ENCODE measurements at regions not wholly inside any gene's neighbourhood (a gene's known extent, or its start where the extent isn't known, plus 50 kb on each side); places are given as distances from the start of the nearest gene placed in this dataset.
A peak's percentile ranks its signal among the peaks of the same experiment; 100 is the strongest.

GRCh38 chr13:50241479-50241878 lies 226.2 kb downstream of the KCNRG start:
- FAIRE-seq: no peak
- TF ChIP-seq EZH2 (IDR thresholded peaks at IDR 0.05; ENCODE audit: insufficient read depth, low read length) (no peak), CTCF (IDR thresholded peaks at IDR 0.05; ENCODE audit: insufficient read depth, low read depth, low read length) (no peak)
- no peak overlapping the region for H3K27ac ChIP-seq (ENCODE audit: low read depth, low read length)

DNA sequence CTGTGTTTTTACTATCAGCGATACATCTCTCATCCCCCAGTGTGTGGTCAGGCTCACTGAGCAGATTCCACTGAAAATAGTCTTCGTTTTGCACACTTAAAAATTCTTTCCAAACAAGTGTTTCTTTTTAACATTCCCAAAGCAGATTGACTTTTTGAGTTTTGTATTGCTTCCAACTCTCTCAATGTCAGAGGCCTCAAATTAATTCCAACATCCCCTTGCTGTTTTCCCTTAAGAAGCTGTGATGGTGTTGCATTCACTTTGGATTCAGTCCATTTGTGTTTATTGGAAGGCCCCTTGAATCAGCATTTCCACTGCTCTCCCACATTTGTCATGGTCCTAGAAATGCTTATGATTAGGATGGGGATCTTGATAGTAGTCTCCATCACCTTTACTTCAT lies 228.7 kb downstream of the KCNRG start:
- Histone ChIP-seq H3K36me3 (ENCODE audit: insufficient read depth, low read length) (no peaks in the 10 kb centered on the region), H2AFZ (ENCODE audit: low read depth, low read length) (no peak overlapping the region), H3K9ac (ENCODE audit: low read length) (no peak overlapping the region), H4K20me1 (ENCODE audit: insufficient read depth, low read length) (no peaks in the 10 kb centered on the region), H3K27me3 (ENCODE audit: insufficient read depth, low read length) (peaks cover 11% of the 10 kb centered on the region), H3K79me2 (ENCODE audit: insufficient read depth, low read length) (no peaks in the 10 kb centered on the region), H3K4me1 (ENCODE audit: insufficient read depth, low read length) (peaks cover 14% of the 10 kb centered on the region), H3K4me2 (ENCODE audit: low read length) (no peak overlapping the region), H3K9me3 (ENCODE audit: insufficient read depth, low read depth, low read length) (no peaks in the 10 kb centered on the region), H3K4me3 (ENCODE audit: insufficient read depth, low read depth, low read length) (no peak overlapping the region), H3K27ac (ENCODE audit: low read depth, low read length) (no peak overlapping the region)
- H3K36me3 Mint-ChIP-seq (ENCODE audit: low read depth, unreplicated experiment): no peaks in the 10 kb centered on the region
- no peak overlapping the region for H3K4me3 Mint-ChIP-seq (ENCODE audit: unreplicated experiment)
- peaks cover 32% of the 10 kb centered on the region for H3K4me1 Mint-ChIP-seq (ENCODE audit: low read depth, unreplicated experiment)
- no peaks in the 10 kb centered on the region for H3K27me3 Mint-ChIP-seq (ENCODE audit: low read depth, unreplicated experiment)
- no peak for FAIRE-seq
- no peak for DNase-seq (ENCODE audit: low read depth)
- no peak for TF ChIP-seq EZH2 (IDR thresholded peaks at IDR 0.05; ENCODE audit: insufficient read depth, low read length)
- TF ChIP-seq CTCF (IDR thresholded peaks at IDR 0.05; ENCODE audit: insufficient read depth, low read depth, low read length): no peak
- H3K9me3 Mint-ChIP-seq (ENCODE audit: unreplicated experiment): no peaks in the 10 kb centered on the region
- no peak overlapping the region for H3K27ac Mint-ChIP-seq (ENCODE audit: unreplicated experiment)

More at GRCh38 chr13:50241479-50241878, 226.2 kb downstream of the KCNRG start:
- Histone ChIP-seq H3K4me1 (ENCODE audit: insufficient read depth, low read length) (peaks cover 14% of the 10 kb centered on the region), H3K4me3 (ENCODE audit: insufficient read depth, low read depth, low read length) (no peak overlapping the region), H2AFZ (ENCODE audit: low read depth, low read length) (no peak overlapping the region), H3K9me3 (ENCODE audit: insufficient read depth, low read depth, low read length) (no peaks in the 10 kb centered on the region), H3K4me2 (ENCODE audit: low read length) (no peak overlapping the region), H3K9ac (ENCODE audit: low read length) (no peak overlapping the region), H3K79me2 (ENCODE audit: insufficient read depth, low read length) (no peaks in the 10 kb centered on the region), H4K20me1 (ENCODE audit: insufficient read depth, low read length) (no peaks in the 10 kb centered on the region), H3K27me3 (ENCODE audit: insufficient read depth, low read length) (peaks cover 5% of the 10 kb centered on the region), H3K36me3 (ENCODE audit: insufficient read depth, low read length) (no peaks in the 10 kb centered on the region)
- DNase-seq (ENCODE audit: low read depth): no peak
- no peak overlapping the region for H3K4me3 Mint-ChIP-seq (ENCODE audit: unreplicated experiment)
- peaks cover 37% of the 10 kb centered on the region for H3K4me1 Mint-ChIP-seq (ENCODE audit: low read depth, unreplicated experiment)
- H3K9me3 Mint-ChIP-seq (ENCODE audit: unreplicated experiment): no peaks in the 10 kb centered on the region
- H3K36me3 Mint-ChIP-seq (ENCODE audit: low read depth, unreplicated experiment): no peaks in the 10 kb centered on the region
- no peak overlapping the region for H3K27ac Mint-ChIP-seq (ENCODE audit: unreplicated experiment)
- H3K27me3 Mint-ChIP-seq (ENCODE audit: low read depth, unreplicated experiment): no peaks in the 10 kb centered on the region

DNA sequence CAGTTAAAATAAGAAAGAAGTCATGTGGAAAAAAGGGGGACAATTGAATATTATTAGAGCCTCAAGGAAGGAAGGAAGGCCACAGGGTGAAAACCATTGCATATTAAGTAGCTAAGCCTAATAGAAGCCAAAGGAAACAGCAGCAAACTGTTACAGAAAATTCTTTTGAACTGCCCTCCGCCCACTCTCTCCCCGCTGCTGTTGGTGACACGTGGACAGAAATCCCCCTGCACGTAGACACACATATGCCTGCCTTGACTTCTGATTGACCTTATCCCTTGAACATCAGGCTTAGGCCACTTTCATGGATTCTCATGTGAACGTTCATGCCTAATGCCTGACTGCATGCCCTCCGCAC lies 229.1 kb downstream of the KCNRG start:
- Histone ChIP-seq H3K27me3 (ENCODE audit: insufficient read depth, low read length) (peaks cover 11% of the 10 kb centered on the region), H2AFZ (ENCODE audit: low read depth, low read length) (no peak overlapping the region), H3K36me3 (ENCODE audit: insufficient read depth, low read length) (no peaks in the 10 kb centered on the region), H3K79me2 (ENCODE audit: insufficient read depth, low read length) (no peaks in the 10 kb centered on the region), H3K4me1 (ENCODE audit: insufficient read depth, low read length) (peaks cover 14% of the 10 kb centered on the region), H3K9ac (ENCODE audit: low read length) (no peak overlapping the region), H3K4me2 (ENCODE audit: low read length) (peak overlapping the region; percentile 70), H3K27ac (ENCODE audit: low read depth, low read length) (no peak overlapping the region), H3K4me3 (ENCODE audit: insufficient read depth, low read depth, low read length) (no peak overlapping the region), H3K9me3 (ENCODE audit: insufficient read depth, low read depth, low read length) (no peaks in the 10 kb centered on the region), H4K20me1 (ENCODE audit: insufficient read depth, low read length) (no peaks in the 10 kb centered on the region)
- FAIRE-seq (no peak), DNase-seq (ENCODE audit: low read depth) (peak; percentile 16)
- Mint-ChIP-seq H3K4me3 (ENCODE audit: unreplicated experiment) (no peak overlapping the region), H3K36me3 (ENCODE audit: low read depth, unreplicated experiment) (no peaks in the 10 kb centered on the region), H3K9me3 (ENCODE audit: unreplicated experiment) (no peaks in the 10 kb centered on the region), H3K27ac (ENCODE audit: unreplicated experiment) (peak overlapping the region; percentile 73), H3K4me1 (ENCODE audit: low read depth, unreplicated experiment) (peaks cover 31% of the 10 kb centered on the region), H3K27me3 (ENCODE audit: low read depth, unreplicated experiment) (no peaks in the 10 kb centered on the region)
- TF ChIP-seq EZH2 (IDR thresholded peaks at IDR 0.05; ENCODE audit: insufficient read depth, low read length): no peak
- TF ChIP-seq CTCF (IDR thresholded peaks at IDR 0.05; ENCODE audit: insufficient read depth, low read depth, low read length): no peak

All from astrocyte (in vitro differentiated cells and primary cell).